Prostate gland (tissue), 2 donors: ENCODE measurements at regions not wholly inside any gene's neighbourhood (a gene's known extent, or its start where the extent isn't known, plus 50 kb on each side); places are given as distances from the start of the nearest gene placed in this dataset.

ENCODE experiments used
- CTCF ChIP-seq, 4 experiments: fragments of 200-600 bp in 2 of 4; fragments of 450-650 bp in 2 of 4; sonication (generic) in 2 of 4; IDR thresholded peaks; 1 replicate in 3 of 4; 2 replicates in 1 of 4; pipeline ENCODE4 v1.5.1; 2016 to 2019; ENCODE audit warnings: antibody characterized with exemption in 4 of 4, mild to moderate bottlenecking in 2 of 4, moderate library complexity in 2 of 4
- POLR2A ChIP-seq: fragments of 450-650 bp; IDR thresholded peaks from one replicate; pipeline ENCODE4 v1.6.1; 2016; ENCODE audit warnings: antibody characterized with exemption, mild to moderate bottlenecking
- POLR2AphosphoS5 ChIP-seq: sonication (generic); formaldehyde crosslinking; IDR thresholded peaks from one replicate; pipeline ENCODE4 v1.6.1; 2017; ENCODE audit warnings: antibody characterized with exemption

- no peak for TF ChIP-seq CTCF (IDR thresholded peaks at IDR 0.05)
- no peak for TF ChIP-seq POLR2A
- no peak for TF ChIP-seq POLR2AphosphoS5
Observed at GRCh38 chr5:68538814-68539420, 323.4 kb downstream of the PIK3R1 start.
